GM04504 (cell line): ENCODE measurements at regions not wholly inside any gene's neighbourhood (a gene's known extent, or its start where the extent isn't known, plus 50 kb on each side); places are given as distances from the start of the nearest gene placed in this dataset.
"Not testable (repeated sequence)": the region's sequence is repeated elsewhere in the genome, so short reads cannot be mapped to it uniquely, and the experiment has no call there.

ENCODE experiments used
- DNase-seq: peaks from one replicate; pipeline ENCODE4 v3.0.0-alpha.2; 2012; ENCODE audit warnings: low read depth

DNA sequence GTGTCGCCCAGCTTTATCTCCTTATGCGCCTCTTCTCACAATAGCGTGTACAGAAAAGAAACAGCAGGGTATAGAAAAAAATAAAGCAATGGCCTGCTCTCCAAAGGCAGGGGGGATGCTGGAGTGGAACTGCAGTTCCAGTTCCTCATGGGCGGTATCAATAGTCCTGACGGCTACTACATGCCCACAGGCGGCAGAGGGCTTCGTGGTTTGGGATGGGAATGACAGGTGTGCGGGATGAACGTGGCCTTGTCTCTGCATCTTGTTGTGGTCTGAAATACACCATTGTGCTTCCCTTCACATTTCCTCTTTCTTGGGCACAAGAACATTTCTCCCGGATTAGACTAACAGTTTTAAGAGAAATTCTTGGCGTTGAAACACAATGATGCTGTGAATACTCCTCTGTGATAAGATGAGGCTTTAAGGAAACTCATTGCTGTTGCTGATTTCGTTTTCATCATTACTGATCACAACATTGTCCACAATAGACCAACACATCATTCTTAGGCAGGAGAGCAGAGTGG lies 124.1 kb upstream of the IGFBP7 start:
- DNase-seq = no peak

- no peak for DNase-seq
Observed at GRCh38 chr4:57233386-57233785, 123.2 kb upstream of the IGFBP7 start.

GRCh38 chr4:57231781-57232180 lies 121.6 kb upstream of the IGFBP7 start:
- DNase-seq = no peak

- DNase-seq = no peak
Observed at GRCh38 chr4:57220734-57221133, 110.5 kb upstream of the IGFBP7 start.

GRCh38 chr4:57220172-57220571 lies 110.0 kb upstream of the IGFBP7 start:
- no peak for DNase-seq

GRCh38 chr4:57219431-57219830 lies 109.2 kb upstream of the IGFBP7 start:
- DNase-seq = no peak

GRCh38 chr4:57214654-57215411 lies 104.6 kb upstream of the IGFBP7 start:
- no peak for DNase-seq

DNA sequence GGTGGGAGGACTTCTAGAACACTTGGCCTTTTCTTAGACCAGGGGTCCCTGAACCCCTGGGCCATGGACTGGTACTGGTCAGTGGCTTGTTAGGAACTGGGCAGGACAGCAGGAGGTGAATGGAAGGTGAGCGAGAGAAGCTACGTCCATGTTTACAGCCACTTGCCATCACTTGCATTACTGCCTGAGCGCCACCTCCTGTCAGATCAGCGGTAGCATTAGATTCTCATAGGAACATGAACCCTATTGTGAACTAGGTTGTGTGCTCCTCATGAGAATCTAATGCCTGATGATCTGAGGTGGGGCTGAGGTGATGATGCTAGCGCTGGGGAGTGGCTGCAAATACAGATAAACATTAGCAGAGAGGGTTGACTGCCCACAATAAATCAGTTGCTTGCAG lies 100.9 kb upstream of the IGFBP7 start:
- no peak for DNase-seq

DNA sequence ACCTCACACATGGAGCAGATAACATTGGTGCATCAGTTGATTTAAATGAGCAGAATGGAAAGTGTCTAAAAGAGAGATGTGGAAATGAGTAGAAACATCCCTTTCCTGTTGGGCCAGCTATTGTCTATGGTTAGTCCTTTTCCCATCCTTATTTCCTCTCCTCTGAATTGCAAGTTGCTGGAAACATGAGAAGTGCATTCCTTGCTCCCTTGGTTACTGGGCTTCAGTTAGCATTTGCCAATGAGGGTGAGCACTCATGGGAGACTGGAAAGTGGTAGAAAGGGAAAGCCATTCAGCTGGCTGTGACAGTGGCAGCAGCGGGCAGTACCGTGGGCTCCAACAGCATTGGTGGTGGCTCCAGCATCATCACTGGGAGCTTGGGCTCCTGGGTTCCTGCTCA lies 96.0 kb upstream of the IGFBP7 start:
- DNase-seq = no peak

GRCh38 chr4:57205580-57205979 lies 95.4 kb upstream of the IGFBP7 start:
- no peak for DNase-seq

DNA sequence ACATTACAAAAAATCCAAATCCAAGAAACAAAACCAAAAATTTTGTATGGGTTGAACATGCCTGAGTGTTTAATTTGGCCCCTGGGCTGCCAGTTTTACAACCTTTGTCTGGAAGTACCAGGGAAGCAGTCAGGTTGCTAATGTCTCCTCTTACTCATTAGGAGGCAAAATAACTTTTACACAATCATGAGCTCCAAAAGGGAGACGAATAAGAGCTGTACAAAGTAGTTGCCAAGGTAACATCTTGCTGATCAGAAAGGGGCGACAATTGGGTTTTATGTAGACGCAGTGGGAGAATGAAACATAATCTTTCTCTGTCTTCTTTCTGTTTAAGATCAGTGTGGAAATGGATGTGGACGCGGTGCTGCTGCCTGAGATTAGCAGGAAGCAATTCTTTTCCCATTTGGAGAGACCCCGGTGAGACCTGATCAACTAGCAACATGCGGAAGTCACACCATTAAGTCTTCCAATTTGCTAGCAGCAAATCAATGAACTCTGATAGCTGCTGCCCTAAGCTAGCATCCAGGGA lies 90.7 kb upstream of the IGFBP7 start:
- no peak for DNase-seq

DNA sequence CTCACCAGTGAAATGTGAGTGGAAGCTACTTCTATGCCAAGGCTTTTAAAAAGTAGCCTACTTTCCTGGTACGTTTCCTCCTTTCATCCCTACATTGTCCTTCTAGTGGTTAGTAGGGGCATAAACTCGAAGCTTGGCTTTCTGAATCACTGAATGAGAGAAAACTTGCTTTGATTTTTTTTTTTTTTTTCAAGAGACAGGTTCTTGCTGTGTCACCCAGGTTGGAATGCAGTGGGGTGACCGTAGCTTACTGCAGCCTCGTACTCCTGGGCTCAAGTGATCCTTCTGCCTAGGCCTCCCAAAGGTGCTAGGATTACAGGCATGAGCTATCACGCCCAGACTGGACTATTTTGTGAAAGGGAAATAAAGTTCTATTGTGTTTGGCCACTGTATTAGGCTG lies 89.1 kb upstream of the IGFBP7 start:
- no peak for DNase-seq

- no peak for DNase-seq
Observed at GRCh38 chr4:57195622-57196021, 85.4 kb upstream of the IGFBP7 start.

- DNase-seq = no peak
Observed at GRCh38 chr4:57194068-57194611, 84.0 kb upstream of the IGFBP7 start.

DNA sequence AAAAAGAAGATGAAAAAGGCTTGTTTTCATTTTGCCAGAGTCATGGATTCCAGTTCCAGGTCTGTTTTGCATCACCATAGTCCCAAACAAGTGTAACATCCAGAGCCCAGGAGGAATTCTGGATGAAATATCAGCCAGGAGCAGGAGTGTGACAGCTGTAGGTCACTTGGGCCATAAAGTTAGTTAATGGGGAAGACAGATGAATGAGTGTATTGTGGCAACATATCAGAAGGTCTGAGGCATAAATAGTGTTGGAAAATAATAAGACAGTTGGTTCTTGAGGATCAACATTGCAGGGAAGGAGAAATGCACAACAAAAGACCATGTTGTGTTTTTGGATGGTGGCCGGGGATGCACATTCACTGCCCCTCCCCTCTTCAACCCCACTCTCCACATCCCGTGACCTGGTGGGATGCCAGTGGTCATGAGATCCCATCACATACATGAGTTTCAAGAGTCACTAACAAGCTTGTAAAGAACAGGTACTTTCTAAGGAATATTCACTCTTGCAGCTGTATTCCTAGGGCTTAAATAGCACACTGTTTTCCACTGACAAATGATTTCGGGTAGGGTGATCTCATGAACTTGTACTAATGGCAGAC lies 83.1 kb upstream of the IGFBP7 start:
- DNase-seq = no peak

DNA sequence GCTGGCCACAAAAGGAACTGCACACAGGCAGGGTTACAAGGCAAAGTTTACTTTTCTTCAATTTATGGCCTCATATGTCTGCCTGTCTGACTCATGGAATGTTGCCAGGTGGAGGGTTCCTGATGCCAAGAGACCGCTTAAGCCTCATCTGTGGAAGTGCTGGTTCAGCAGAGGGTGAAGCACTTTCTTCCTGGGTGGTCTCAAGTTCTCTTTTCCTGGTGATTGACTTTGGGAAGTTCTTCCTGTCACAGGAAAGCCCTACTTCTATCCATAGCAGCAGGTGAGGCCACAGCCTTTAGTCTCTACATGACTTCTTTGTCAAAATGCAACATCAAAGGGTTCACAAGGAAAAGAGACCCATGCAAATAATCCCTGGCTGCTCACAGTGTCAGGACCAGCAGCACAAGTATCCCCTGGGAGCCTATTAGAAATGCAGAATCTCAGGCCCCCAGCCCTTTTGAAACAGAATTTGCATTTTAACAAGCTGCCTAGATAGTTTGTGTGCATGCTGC lies 81.4 kb upstream of the IGFBP7 start:
- DNase-seq = no peak

DNA sequence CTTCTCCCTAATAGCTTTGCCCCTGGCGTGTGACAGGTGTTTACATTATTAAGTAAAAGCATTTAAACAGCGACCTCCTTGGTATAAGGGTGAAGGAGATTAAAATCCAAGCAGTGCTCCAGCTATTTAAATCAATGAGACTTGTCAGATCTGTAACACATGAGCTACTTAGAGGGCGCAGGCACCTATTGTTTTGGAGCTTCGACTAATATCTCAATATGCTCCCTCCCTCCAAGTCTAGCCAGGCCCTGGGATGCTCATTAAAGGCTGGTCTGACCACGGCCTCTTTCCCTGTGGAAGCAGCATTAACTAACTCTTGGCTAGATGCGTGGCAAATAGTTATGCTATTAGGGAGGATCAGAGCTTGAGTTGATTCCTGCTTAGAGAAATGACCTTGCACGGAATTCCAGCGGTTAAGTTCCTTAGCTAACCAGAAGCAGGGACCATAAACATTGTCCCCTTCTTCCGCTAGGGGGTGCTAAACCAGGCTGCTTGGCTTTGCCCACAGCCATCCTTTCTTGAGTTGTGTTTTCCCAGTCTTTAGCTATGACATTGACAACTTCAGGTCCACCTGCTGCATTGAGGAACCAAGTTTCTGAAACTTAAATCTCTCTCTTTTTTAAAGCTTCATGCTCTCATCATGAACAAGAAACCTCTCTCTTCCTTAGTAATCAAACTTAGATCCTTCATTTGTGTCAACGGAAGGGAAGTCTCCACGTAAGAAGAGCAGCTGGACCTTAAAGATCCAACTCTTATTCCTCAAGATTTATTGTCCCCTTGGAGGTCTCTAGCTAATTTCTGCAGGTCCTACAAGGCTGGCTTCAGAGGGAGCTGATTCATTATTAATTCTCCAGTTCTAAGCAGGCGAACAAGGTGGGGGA lies 80.7 kb upstream of the IGFBP7 start:
- DNase-seq = no peak

DNA sequence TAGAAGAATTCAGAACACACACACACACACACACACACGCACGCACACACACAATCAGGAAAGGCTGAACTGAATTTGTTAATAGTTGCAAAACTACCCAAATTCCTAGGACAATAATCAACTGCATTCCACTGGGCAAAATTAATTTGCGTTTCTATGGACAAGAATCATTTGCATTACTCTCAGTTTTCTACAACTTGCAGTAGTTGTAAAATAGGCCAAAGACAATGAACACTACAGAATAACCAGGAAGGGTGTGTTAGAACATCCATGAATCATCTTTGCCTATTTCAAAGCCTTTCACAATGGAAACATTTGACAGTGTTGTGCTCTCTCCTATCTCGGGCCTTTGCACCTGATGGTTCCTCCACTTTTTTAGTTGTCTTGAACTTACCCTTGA lies 77.1 kb upstream of the IGFBP7 start:
- DNase-seq = peak; percentile 6

- DNase-seq = no peak
Observed at GRCh38 chr4:57184378-57185029, 74.3 kb upstream of the IGFBP7 start.

DNA sequence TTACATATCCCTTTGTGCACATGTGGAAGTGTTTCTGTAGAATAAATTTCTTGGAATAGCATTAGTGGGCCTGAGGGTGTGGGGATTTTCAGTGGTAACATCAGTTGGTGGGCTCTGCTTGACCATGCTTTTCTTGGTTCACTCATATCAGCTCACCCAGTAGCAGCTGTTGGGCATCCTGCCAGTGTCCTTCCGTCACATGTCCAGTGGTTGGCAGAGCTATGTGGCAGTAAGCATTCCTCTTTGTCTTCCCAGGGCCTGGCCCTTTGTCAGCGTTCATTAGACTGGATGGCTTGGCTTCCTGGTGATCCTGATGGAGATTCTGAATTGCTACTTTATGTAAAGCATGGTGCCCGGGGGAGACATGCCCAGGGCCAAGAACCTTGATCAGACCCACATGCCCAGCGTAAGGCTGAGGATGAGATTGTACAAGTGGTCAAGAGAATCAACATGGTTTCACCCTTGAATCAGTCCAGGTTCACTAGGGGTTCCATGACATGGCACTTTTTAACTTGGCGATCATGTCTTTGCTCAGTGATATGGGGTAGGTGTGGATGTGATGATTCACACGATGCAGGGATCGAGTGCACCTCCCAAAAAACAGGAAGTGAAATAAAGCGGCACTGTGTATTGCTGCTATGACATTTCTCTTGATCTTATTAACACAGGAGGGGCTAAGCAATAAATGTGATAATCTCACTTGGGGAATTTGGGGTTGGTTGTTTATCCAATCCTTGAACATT lies 72.1 kb upstream of the IGFBP7 start:
- no peak for DNase-seq

- not testable (repeated sequence) for DNase-seq
Observed at GRCh38 chr4:57173136-57173535, 63.0 kb upstream of the IGFBP7 start.
